Hepatocyte (in vitro differentiated cells): ENCODE measurements at regions not wholly inside any gene's neighbourhood (a gene's known extent, or its start where the extent isn't known, plus 50 kb on each side); places are given as distances from the start of the nearest gene placed in this dataset.

Experiments used
- DNase-seq: peaks from one replicate; pipeline ENCODE4 v3.0.0-alpha.2; 2016; ENCODE audit warnings: low spot score
- H2AFZ ChIP-seq: fragments of 200-600 bp; sonication (generic); 2 replicates; pipeline ENCODE4 v1.6.0; 2016; ENCODE audit warnings: antibody characterized with exemption, mild to moderate bottlenecking
- H3K27ac ChIP-seq: fragments of 200-600 bp; sonication (generic); 2 replicates; pipeline ENCODE4 v1.5.1; 2016; ENCODE audit warnings: mild to moderate bottlenecking
- H3K27me3 ChIP-seq: fragments of 200-600 bp; sonication (generic); 2 replicates; pipeline ENCODE4 v1.6.1; 2016
- H3K36me3 ChIP-seq: fragments of 200-600 bp; sonication (generic); replicated peaks from 2 replicates; pipeline ENCODE4 v1.5.1; 2016; ENCODE audit warnings: low read depth; ENCODE audit not compliant: insufficient read depth
- H3K4me1 ChIP-seq: fragments of 200-600 bp; sonication (generic); 2 replicates; pipeline ENCODE4 v1.5.1; 2016; ENCODE audit warnings: mild to moderate bottlenecking, moderate library complexity; ENCODE audit not compliant: insufficient read depth
- H3K4me2 ChIP-seq: fragments of 200-600 bp; sonication (generic); 2 replicates; pipeline ENCODE4 v1.6.0; 2016
- H3K4me3 ChIP-seq: fragments of 200-600 bp; sonication (generic); 2 replicates; pipeline ENCODE4 v1.5.1; 2016; ENCODE audit warnings: mild to moderate bottlenecking
- H3K79me2 ChIP-seq: fragments of 200-600 bp; sonication (generic); 2 replicates; pipeline ENCODE4 v1.6.0; 2017; ENCODE audit warnings: mild to moderate bottlenecking
- H3K9me2 ChIP-seq: fragments of 200-600 bp; sonication (generic); replicated peaks from 2 replicates; pipeline ENCODE4 v1.6.0; 2017; ENCODE audit warnings: mild to moderate bottlenecking; ENCODE audit not compliant: insufficient read depth
- H3K9me3 ChIP-seq: fragments of 200-600 bp; sonication (generic); 2 replicates; pipeline ENCODE4 v1.5.1; 2016; ENCODE audit warnings: low read depth, mild to moderate bottlenecking
- H4K20me1 ChIP-seq: fragments of 200-600 bp; sonication (generic); 2 replicates; pipeline ENCODE4 v1.6.0; 2016; ENCODE audit warnings: mild to moderate bottlenecking; ENCODE audit not compliant: insufficient read depth, poor library complexity, severe bottlenecking
- EZH2 ChIP-seq: fragments of 200-600 bp; sonication (generic); IDR thresholded peaks from 2 replicates; pipeline ENCODE4 v1.6.1; 2016; ENCODE audit warnings: antibody characterized with exemption, mild to moderate bottlenecking, borderline replicate concordance
- EZH2phosphoT487 ChIP-seq: fragments of 200-600 bp; sonication (generic); IDR thresholded peaks from one replicate; pipeline ENCODE4 v1.6.1; 2018; ENCODE audit warnings: antibody characterized with exemption, mild to moderate bottlenecking, low read depth, moderate library complexity; ENCODE audit not compliant: unreplicated experiment, severe bottlenecking
- WGBS: methylation state at CpG from one replicate; pipeline ENCODE4 v1.1.6; 2016; ENCODE audit warnings: low lambda C conversion rate; ENCODE audit errors: missing lambda C conversion rate; 5-methylcytosine and 5-hydroxymethylcytosine counted together
- TF ChIP-seq, protein P1 (sequence below): fragments of 200-600 bp; sonication (generic); IDR thresholded peaks from 2 replicates; pipeline ENCODE4 v1.5.1; 2016; ENCODE audit warnings: antibody characterized with exemption, mild to moderate bottlenecking; ENCODE audit not compliant: poor library complexity

DNA sequence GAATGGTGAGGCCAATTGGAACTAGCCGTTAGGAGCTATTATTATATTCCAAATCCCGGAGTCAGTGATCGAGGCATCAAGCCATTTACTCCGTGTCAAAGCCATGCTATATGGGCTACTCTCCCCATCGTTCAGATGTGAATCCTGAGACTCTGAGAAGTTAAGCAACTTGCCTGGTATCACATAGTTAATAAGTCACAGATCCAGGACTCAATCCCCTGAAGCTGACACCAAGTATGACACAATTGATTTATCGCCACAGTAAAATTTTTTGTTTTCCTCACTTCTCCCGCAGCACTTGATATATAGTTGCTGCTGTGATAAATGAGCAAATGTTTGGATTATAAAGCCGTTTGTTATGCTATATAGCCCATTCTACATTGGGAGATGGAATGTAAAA, 50.8 kb upstream of the TSHZ2 start:
- TF ChIP-seq EZH2phosphoT487, result no peak
- no peak for TF ChIP-seq EZH2
- TF ChIP-seq, protein P1, sequence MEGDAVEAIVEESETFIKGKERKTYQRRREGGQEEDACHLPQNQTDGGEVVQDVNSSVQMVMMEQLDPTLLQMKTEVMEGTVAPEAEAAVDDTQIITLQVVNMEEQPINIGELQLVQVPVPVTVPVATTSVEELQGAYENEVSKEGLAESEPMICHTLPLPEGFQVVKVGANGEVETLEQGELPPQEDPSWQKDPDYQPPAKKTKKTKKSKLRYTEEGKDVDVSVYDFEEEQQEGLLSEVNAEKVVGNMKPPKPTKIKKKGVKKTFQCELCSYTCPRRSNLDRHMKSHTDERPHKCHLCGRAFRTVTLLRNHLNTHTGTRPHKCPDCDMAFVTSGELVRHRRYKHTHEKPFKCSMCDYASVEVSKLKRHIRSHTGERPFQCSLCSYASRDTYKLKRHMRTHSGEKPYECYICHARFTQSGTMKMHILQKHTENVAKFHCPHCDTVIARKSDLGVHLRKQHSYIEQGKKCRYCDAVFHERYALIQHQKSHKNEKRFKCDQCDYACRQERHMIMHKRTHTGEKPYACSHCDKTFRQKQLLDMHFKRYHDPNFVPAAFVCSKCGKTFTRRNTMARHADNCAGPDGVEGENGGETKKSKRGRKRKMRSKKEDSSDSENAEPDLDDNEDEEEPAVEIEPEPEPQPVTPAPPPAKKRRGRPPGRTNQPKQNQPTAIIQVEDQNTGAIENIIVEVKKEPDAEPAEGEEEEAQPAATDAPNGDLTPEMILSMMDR, result no peak
- 73% methylated on average over 8 of the region's 8 CpGs for WGBS
- H3K36me3 ChIP-seq, result no peaks in the 10 kb centered on the region

DNA sequence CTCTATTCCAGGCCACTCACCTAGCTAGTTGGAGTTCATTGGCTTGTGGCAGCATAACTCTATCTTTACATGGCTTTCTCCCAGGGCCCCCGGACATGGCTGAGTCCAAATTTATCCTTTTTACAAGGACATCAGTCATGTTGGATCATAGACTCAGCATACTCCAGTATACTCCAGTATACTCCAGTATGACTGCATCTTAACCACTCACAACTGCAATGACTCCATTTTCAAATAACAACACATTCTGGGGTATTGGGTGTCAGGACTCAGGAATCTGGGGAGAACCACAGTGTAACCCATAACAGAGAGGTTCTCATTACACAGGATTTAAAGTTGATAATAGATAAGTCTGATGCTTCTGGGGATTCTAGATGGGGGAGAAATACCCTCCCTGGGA, 53.8 kb upstream of the TSHZ2 start:
- H3K36me3 ChIP-seq, result no peaks in the 10 kb centered on the region
- TF ChIP-seq, protein P1, result no peak
- TF ChIP-seq EZH2, result no peak
- TF ChIP-seq EZH2phosphoT487, result no peak
- no peak overlapping the region for H3K4me3 ChIP-seq
- peaks cover 9% of the 10 kb centered on the region for H3K9me3 ChIP-seq
- H3K4me2 ChIP-seq, result no peak overlapping the region
- H3K4me1 ChIP-seq, result no peaks in the 10 kb centered on the region
- DNase-seq, result no peak
- 100% methylated on average over 1 of the region's 1 CpG for WGBS
- H4K20me1 ChIP-seq, result no peaks in the 10 kb centered on the region
- H3K27ac ChIP-seq, result no peak overlapping the region
- H2AFZ ChIP-seq, result no peak overlapping the region
- no peaks in the 10 kb centered on the region for H3K79me2 ChIP-seq
- H3K27me3 ChIP-seq, result no peaks in the 10 kb centered on the region
- H3K9me2 ChIP-seq, result no peaks in the 10 kb centered on the region

More for the DNA sequence above, 50.8 kb upstream of the TSHZ2 start:
- H3K27ac ChIP-seq, result no peak overlapping the region
- no peak overlapping the region for H3K4me3 ChIP-seq
- no peak for DNase-seq
- H3K4me2 ChIP-seq, result no peak overlapping the region
- H3K9me2 ChIP-seq, result no peaks in the 10 kb centered on the region
- H3K4me1 ChIP-seq, result no peaks in the 10 kb centered on the region
- no peaks in the 10 kb centered on the region for H3K9me3 ChIP-seq
- H3K79me2 ChIP-seq, result no peaks in the 10 kb centered on the region
- H3K27me3 ChIP-seq, result no peaks in the 10 kb centered on the region
- no peak overlapping the region for H2AFZ ChIP-seq
- H4K20me1 ChIP-seq, result no peaks in the 10 kb centered on the region

DNA sequence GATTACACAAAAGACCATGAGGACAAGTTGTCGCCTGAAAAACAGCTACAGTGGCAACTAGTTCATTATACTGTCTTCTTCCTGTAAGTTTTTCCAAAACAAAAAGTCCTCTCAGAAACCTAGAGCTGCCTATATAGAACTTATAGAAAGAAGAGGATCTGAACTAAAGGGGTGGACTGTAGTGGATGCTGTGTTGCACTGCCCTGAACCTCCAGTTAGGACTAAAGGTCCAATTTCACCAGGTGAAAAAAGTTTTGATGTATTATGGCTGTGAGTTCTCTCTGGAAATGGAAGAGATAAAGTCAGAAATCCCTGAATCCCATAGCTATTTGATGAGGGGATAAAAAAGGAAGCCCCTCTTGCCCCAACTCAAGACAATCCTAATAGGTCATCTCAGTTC, 56.6 kb upstream of the TSHZ2 start:
- TF ChIP-seq, protein P1, result no peak
- no peak for TF ChIP-seq EZH2phosphoT487
- no peak for TF ChIP-seq EZH2
- Histone ChIP-seq H3K9me3 (peaks cover 9% of the 10 kb centered on the region), H3K4me3 (no peak overlapping the region), H2AFZ (no peak overlapping the region), H3K79me2 (no peaks in the 10 kb centered on the region), H3K4me1 (no peaks in the 10 kb centered on the region), H3K27ac (no peak overlapping the region), H3K9me2 (no peaks in the 10 kb centered on the region), H3K27me3 (no peaks in the 10 kb centered on the region), H3K4me2 (no peak overlapping the region), H3K36me3 (no peaks in the 10 kb centered on the region), H4K20me1 (no peaks in the 10 kb centered on the region)
- no peak for DNase-seq
- 94% methylated on average over 1 of the region's 1 CpG for WGBS

DNA sequence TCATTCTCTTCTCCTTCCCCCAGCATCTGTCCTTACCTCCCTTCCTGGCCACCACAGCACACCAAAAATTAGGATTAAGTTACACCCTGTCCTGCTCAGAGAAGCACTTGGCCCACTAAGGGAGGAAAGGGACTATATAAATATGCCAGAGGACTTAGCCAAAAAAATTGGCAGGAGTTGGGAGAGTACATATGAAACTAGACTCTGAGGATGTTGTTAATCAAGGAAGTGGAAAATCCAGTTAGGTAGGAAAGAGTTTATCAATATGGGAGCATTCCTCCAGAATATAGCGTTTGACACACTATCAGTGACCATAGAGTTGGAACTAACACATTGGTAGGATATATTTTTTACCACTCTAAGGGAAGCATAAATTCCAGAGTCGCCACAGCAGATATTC, 57.3 kb upstream of the TSHZ2 start:
- whole genome bisulfite sequencing, result 96% methylated on average over 2 of the region's 2 CpGs
- Histone ChIP-seq H3K9me2 (no peaks in the 10 kb centered on the region), H3K4me1 (no peaks in the 10 kb centered on the region), H3K36me3 (no peaks in the 10 kb centered on the region), H3K79me2 (no peaks in the 10 kb centered on the region), H3K27me3 (no peaks in the 10 kb centered on the region), H3K27ac (no peak overlapping the region), H3K4me2 (no peak overlapping the region), H2AFZ (no peak overlapping the region), H3K4me3 (no peak overlapping the region), H3K9me3 (peaks cover 9% of the 10 kb centered on the region), H4K20me1 (no peaks in the 10 kb centered on the region)
- DNase-seq, result no peak
- TF ChIP-seq EZH2phosphoT487 (no peak), EZH2 (no peak)
- TF ChIP-seq, protein P1, result no peak
